K562 (cell line): ENCODE measurements at regions not wholly inside any gene's neighbourhood (a gene's known extent, or its start where the extent isn't known, plus 50 kb on each side); places are given as distances from the start of the nearest gene placed in this dataset.

ENCODE experiments used
- ATAC-seq: fragments of 200-7000 bp; cut with Tn5 transposase; 3 replicates; pipeline ENCODE4 v1.9.1; 2020; ENCODE audit warnings: moderate library complexity
- BruUV-seq: library from RNA; stranded (reverse); fragments of 400-500 nt; replicated peaks from 2 replicates; lab custom pipeline; 2021; lab: Mats Ljungman, UMichigan
- CTCF ChIA-PET: fragments of 300-600 bp; formaldehyde crosslinking; extraction: SDS; loops from one replicate; lab custom pipeline; 2021; ENCODE audit warnings: low intra/inter-chr PET ratio; lab: Yijun Ruan, JAX
- POLR2A ChIA-PET: fragments of 300-600, 350-650 bp; sonication (Branson Sonifier 250); formaldehyde crosslinking; extraction: SDS; loops from one replicate; lab custom pipeline; 2021; ENCODE audit warnings: antibody characterized with exemption, inconsistent platforms; lab: Yijun Ruan, JAX
- DNase-seq, 4 experiments: peaks; one replicate each; pipeline versions ENCODE4 v3.0.0 to v3.0.0-alpha.2; 2011 to 2018; ENCODE audit warnings: low spot score in 3 of 4, mixed read lengths in 3 of 4; ENCODE audit errors: extremely low read depth in 1 of 4
- FAIRE-seq: peaks from 2 replicates; lab custom pipeline; 2011; peaks lifted over from hg19 to GRCh38; lab: Jason Lieb, UNC
- H2AFZ ChIP-seq: 2 replicates; pipeline ENCODE4 v1.6.0; 2011; ENCODE audit warnings: low read depth, low read length, control low read depth, inconsistent platforms
- H3K27ac ChIP-seq: fragments of 200-600 bp; 3 replicates; pipeline ENCODE4 v1.8.0; 2011; ENCODE audit warnings: low read depth, mild to moderate bottlenecking, control low read depth, inconsistent platforms, low read length, moderate library complexity, mixed read lengths; ENCODE audit errors: extremely low read depth
- H3K27me3 ChIP-seq, 2 experiments: fragments of 300-600 bp in 1 of 2; 2 replicates in 1 of 2; 3 replicates in 1 of 2; pipeline versions ENCODE4 v1.6.0 to v1.8.0; 2011; ENCODE audit warnings: inconsistent platforms in 2 of 2, low read length in 2 of 2, mild to moderate bottlenecking in 1 of 2, mixed read lengths in 1 of 2, moderate library complexity in 1 of 2; ENCODE audit not compliant: control insufficient read depth in 2 of 2, insufficient read depth in 2 of 2
- H3K36me3 ChIP-seq: fragments of 300-600 bp; 3 replicates; pipeline ENCODE4 v1.8.0; 2011; ENCODE audit warnings: mild to moderate bottlenecking, low read length, inconsistent platforms; ENCODE audit not compliant: control insufficient read depth, insufficient read depth
- H3K4me1 ChIP-seq, 2 experiments: fragments of 200-600 bp in 1 of 2; replicated peaks in 1 of 2; 2 replicates in 1 of 2; 3 replicates in 1 of 2; pipeline versions ENCODE4 v1.5.1 to v1.8.0; 2011; ENCODE audit warnings: inconsistent platforms in 2 of 2, low read length in 2 of 2, mild to moderate bottlenecking in 1 of 2, mixed read lengths in 1 of 2, moderate library complexity in 1 of 2; ENCODE audit not compliant: control insufficient read depth in 2 of 2, insufficient read depth in 2 of 2
- H3K4me2 ChIP-seq: 2 replicates; pipeline ENCODE4 v1.6.1; 2011; ENCODE audit warnings: low read length, control low read depth, inconsistent platforms, mixed read lengths; ENCODE audit not compliant: insufficient read depth
- H3K4me3 ChIP-seq: fragments of 200-600 bp; sonication (generic), shearing (Covaris generic); 2 replicates; pipeline ENCODE4 v1.5.1; 2016; ENCODE audit warnings: control low read depth, inconsistent platforms
- H3K79me2 ChIP-seq: fragments of 200-600 bp; 3 replicates; pipeline ENCODE4 v1.8.0; 2011; ENCODE audit warnings: low read length, inconsistent platforms; ENCODE audit not compliant: control insufficient read depth, insufficient read depth
- H3K9ac ChIP-seq, 2 experiments: 2 replicates each; pipeline versions ENCODE4 v1.6.0 to v1.6.1; 2011; ENCODE audit warnings: low read depth in 2 of 2, low read length in 2 of 2, control low read depth in 1 of 2, inconsistent platforms in 1 of 2, mild to moderate bottlenecking in 1 of 2, mixed read lengths in 1 of 2; ENCODE audit not compliant: insufficient read depth in 1 of 2
- H3K9me1 ChIP-seq: one replicate; pipeline ENCODE4 v1.6.0; 2011; ENCODE audit warnings: inconsistent platforms, mild to moderate bottlenecking, low read length, moderate library complexity; ENCODE audit not compliant: control insufficient read depth, insufficient read depth
- H3K9me3 ChIP-seq: replicated peaks from 2 replicates; pipeline ENCODE4 v1.5.1; 2011; ENCODE audit warnings: low read depth, low read length, inconsistent platforms; ENCODE audit not compliant: control insufficient read depth, insufficient read depth
- H4K20me1 ChIP-seq: replicated peaks from 2 replicates; pipeline ENCODE4 v1.6.1; 2011; ENCODE audit warnings: low read length, inconsistent platforms, mixed read lengths; ENCODE audit not compliant: control insufficient read depth, insufficient read depth
- CREBBP ChIP-seq: IDR thresholded peaks from one replicate; pipeline ENCODE4 v1.6.1; 2012; ENCODE audit warnings: low read depth, mild to moderate bottlenecking, control low read depth, inconsistent platforms, low read length
- ZBTB11 ChIP-seq, 3 experiments: fragments of 200-800 bp in 1 of 3; fragments of 250-450 bp in 1 of 3; fragments of 450-650 bp in 1 of 3; sonication (Bioruptor Pico) in 1 of 3; sonication (Bioruptor generic) in 1 of 3; formaldehyde crosslinking in 1 of 3; IDR thresholded peaks; 2 replicates each; pipeline versions ENCODE4 v1.6.1 to v1.8.0; 2016 to 2022; ENCODE audit warnings: mild to moderate bottlenecking in 2 of 3, missing genetic modification characterization in 2 of 3, missing compliant biosample characterization in 1 of 3, moderate library complexity in 1 of 3
- WGBS: fragments of 100-300 bp; shearing (Covaris generic); methylation state at CpG from one replicate; pipeline ENCODE4 v1.1.6; 2016; ENCODE audit warnings: low coverage, mixed read lengths; ENCODE audit not compliant: insufficient coverage; ENCODE audit errors: missing lambda C conversion rate; 5-methylcytosine and 5-hydroxymethylcytosine counted together
- in situ Hi-C: fragments of 300-500 bp; cut with MboI; formaldehyde crosslinking; loops from 4 replicates; pipeline ENCODE4 v1.15.0; 2018; ENCODE audit warnings: inconsistent platforms, mixed read lengths
- intact Hi-C: fragments of 100-400 bp; cut with micrococcal nuclease; formaldehyde crosslinking; loops from 2 replicates; pipeline ENCODE4 v1.14.2; 2022

- no peak overlapping the region for H3K27ac ChIP-seq
- no peak overlapping the region for H3K4me2 ChIP-seq
- no peak overlapping the region for H3K9ac ChIP-seq
- BruUV-seq: no TSS peak
- no peaks in the 10 kb centered on the region for H3K79me2 ChIP-seq
- in situ Hi-C loops (no loop called here), intact Hi-C loops (no loop called here)
- WGBS: 0% methylated on average over 1 of the region's 1 CpG
- H3K36me3 ChIP-seq: no peaks in the 10 kb centered on the region
- H3K4me3 ChIP-seq: no peak overlapping the region
- ATAC-seq (no peak), FAIRE-seq (no peak), DNase-seq (no peak)
- H3K4me1 ChIP-seq: no peaks in the 10 kb centered on the region
- H3K27me3 ChIP-seq: no peaks in the 10 kb centered on the region
- H3K9me1 ChIP-seq: no peaks in the 10 kb centered on the region
- TF ChIP-seq ZBTB11 (CRISPR knock-in tag; IDR thresholded peaks at IDR 0.05) (peak in 1 of 3 experiments; percentile 7; a peak in 1 of 6 replicates), CREBBP (no peak)
- TF ChIP-seq, all 486 proteins: peak for 1
- H4K20me1 ChIP-seq: no peaks in the 10 kb centered on the region
- no peak overlapping the region for H2AFZ ChIP-seq
- no peaks in the 10 kb centered on the region for H3K9me3 ChIP-seq
- ChIA-PET POLR2A (no interaction called here), CTCF (no interaction called here)
Observed at GRCh38 chr20:54415967-54416366, 59.4 kb upstream of the DOK5 start.
